ENCODE measurements at regions not wholly inside any gene's neighbourhood (a gene's known extent, or its start where the extent isn't known, plus 50 kb on each side); places are given as distances from the start of the nearest gene placed in this dataset.
"Not testable (repeated sequence)": the region's sequence is repeated elsewhere in the genome, so short reads cannot be mapped to it uniquely, and the experiment has no call there.

GRCh38 chr3:73999501-73999900, 374.8 kb upstream of the PDZRN3 start:
- no peak overlapping the region for H3K14ac ChIP-seq (ENCODE audit: insufficient read depth, low read length)
- H3K4ac ChIP-seq (ENCODE audit: low read depth, low read length) = no peak overlapping the region
- H2AFZ ChIP-seq (ENCODE audit: low read length) = no peak overlapping the region
- no peaks in the 10 kb centered on the region for H3K79me1 ChIP-seq (ENCODE audit: insufficient read depth, low read depth, low read length, poor library complexity, severe bottlenecking)
- H3K56ac ChIP-seq (ENCODE audit: insufficient read length, low read depth, low read length) = no peak overlapping the region
- H2BK15ac ChIP-seq (ENCODE audit: low read depth, low read length) = no peak overlapping the region
- H3K27ac ChIP-seq (ENCODE audit: insufficient read length, low read depth, low read length) = no peak overlapping the region
- H4K91ac ChIP-seq (ENCODE audit: insufficient read length, low read depth, low read length) = no peak overlapping the region
- no peak overlapping the region for H2BK12ac ChIP-seq (ENCODE audit: insufficient read length, low read depth, low read length)
- H3K18ac ChIP-seq (ENCODE audit: insufficient read length, low read depth, low read length) = no peak overlapping the region
- no peak overlapping the region for H3K4me3 Mint-ChIP-seq
- no CpG with 5 or more reads among the region's 1 CpG for WGBS (ENCODE audit: extremely low coverage, insufficient read length, low lambda C conversion rate)
- no peaks in the 10 kb centered on the region for H4K20me1 ChIP-seq (ENCODE audit: control insufficient read depth, insufficient read depth, insufficient read length)
- no peak overlapping the region for H2AK5ac ChIP-seq (ENCODE audit: insufficient read length, low read length)
- H3K4me1 Mint-ChIP-seq = no peaks in the 10 kb centered on the region
- H3K9ac ChIP-seq (ENCODE audit: extremely low read depth, insufficient read length, low read length) = no peak overlapping the region
- no peak overlapping the region for H4K5ac ChIP-seq (ENCODE audit: insufficient read length, low read depth, low read length)
- H3K36me3 Mint-ChIP-seq (ENCODE audit: insufficient read depth in 1 of 3, low read depth in 3 of 3) = no peaks in the 10 kb centered on the region
- no peak overlapping the region for H3K23ac ChIP-seq (ENCODE audit: insufficient read length, low read depth, low read length)
- no peak overlapping the region for H3K27ac Mint-ChIP-seq
- no peak for DNase-seq
- H3K27me3 Mint-ChIP-seq (ENCODE audit: low read depth) = no peaks in the 10 kb centered on the region; the same call in 1 of the 2 replicates
- no peak overlapping the region for H2BK5ac ChIP-seq (ENCODE audit: insufficient read length, low read length)
- H2BK120ac ChIP-seq (ENCODE audit: low read depth, low read length, poor library complexity, severe bottlenecking) = no peak overlapping the region
- H3K9me3 Mint-ChIP-seq = no peaks in the 10 kb centered on the region
- TF ChIP-seq CTCF (conservative IDR thresholded peaks at IDR 0.05) = no peak
- H3K27me3 ChIP-seq (ENCODE audit: insufficient read depth, low read length) = no peaks in the 10 kb centered on the region
- no peak overlapping the region for H2BK20ac ChIP-seq (ENCODE audit: low read depth, low read length, poor library complexity, severe bottlenecking)
- H4K8ac ChIP-seq (replicated peaks; ENCODE audit: insufficient read length, low read depth, low read length) = no peak overlapping the region
- no peaks in the 10 kb centered on the region for H3K23me2 ChIP-seq (ENCODE audit: insufficient read length, low read depth, low read length, poor library complexity, severe bottlenecking)
- H3K9me3 ChIP-seq (ENCODE audit: control insufficient read depth, low read depth, low read length) = no peaks in the 10 kb centered on the region
- H3T11ph ChIP-seq (ENCODE audit: low read length) = no peak overlapping the region
- no peaks in the 10 kb centered on the region for H3K4me1 ChIP-seq (ENCODE audit: insufficient read depth, low read length)
- no peaks in the 10 kb centered on the region for H3K79me2 ChIP-seq (ENCODE audit: insufficient read depth, low read length)
- no peak overlapping the region for H3K4me2 ChIP-seq (ENCODE audit: insufficient read depth, insufficient read length, low read length)

- not testable (repeated sequence) for H3K9me3 ChIP-seq (ENCODE audit: control insufficient read depth, low read depth, low read length); H3K79me2 ChIP-seq (ENCODE audit: insufficient read depth, low read length); H3K27me3 ChIP-seq (ENCODE audit: insufficient read depth, low read length); H2BK20ac ChIP-seq (ENCODE audit: low read depth, low read length, poor library complexity, severe bottlenecking); H3K4me2 ChIP-seq (ENCODE audit: insufficient read depth, insufficient read length, low read length); H3K4me1 ChIP-seq (ENCODE audit: insufficient read depth, low read length); H3K23ac ChIP-seq (ENCODE audit: insufficient read length, low read depth, low read length); H2AFZ ChIP-seq (ENCODE audit: low read length); H2BK120ac ChIP-seq (ENCODE audit: low read depth, low read length, poor library complexity, severe bottlenecking); H3K27me3 Mint-ChIP-seq (ENCODE audit: low read depth); H3K14ac ChIP-seq (ENCODE audit: insufficient read depth, low read length); H2BK5ac ChIP-seq (ENCODE audit: insufficient read length, low read length); H2BK15ac ChIP-seq (ENCODE audit: low read depth, low read length); H3K79me1 ChIP-seq (ENCODE audit: insufficient read depth, low read depth, low read length, poor library complexity, severe bottlenecking); H4K91ac ChIP-seq (ENCODE audit: insufficient read length, low read depth, low read length); H3K9ac ChIP-seq (ENCODE audit: extremely low read depth, insufficient read length, low read length); H2AK5ac ChIP-seq (ENCODE audit: insufficient read length, low read length); H3T11ph ChIP-seq (ENCODE audit: low read length); H3K18ac ChIP-seq (ENCODE audit: insufficient read length, low read depth, low read length); H2BK12ac ChIP-seq (ENCODE audit: insufficient read length, low read depth, low read length); H4K5ac ChIP-seq (ENCODE audit: insufficient read length, low read depth, low read length); DNase-seq; H3K4me3 Mint-ChIP-seq; H4K8ac ChIP-seq (replicated peaks; ENCODE audit: insufficient read length, low read depth, low read length); H3K23me2 ChIP-seq (ENCODE audit: insufficient read length, low read depth, low read length, poor library complexity, severe bottlenecking); H3K56ac ChIP-seq (ENCODE audit: insufficient read length, low read depth, low read length); H3K27ac Mint-ChIP-seq; H4K20me1 ChIP-seq (ENCODE audit: control insufficient read depth, insufficient read depth, insufficient read length); H3K4me1 Mint-ChIP-seq; H3K4ac ChIP-seq (ENCODE audit: low read depth, low read length); H3K27ac ChIP-seq (ENCODE audit: insufficient read length, low read depth, low read length)
- peaks cover 10 to 36% (median 15%) of the 10 kb centered on the region in 3 experiments for H3K36me3 Mint-ChIP-seq (ENCODE audit: insufficient read depth in 1 of 3, low read depth in 3 of 3)
- peaks cover 29 to 50% of the 10 kb centered on the region in 2 experiments for H3K9me3 Mint-ChIP-seq
- no CpG with 5 or more reads among the region's 19 CpGs for WGBS (ENCODE audit: extremely low coverage, insufficient read length, low lambda C conversion rate)
These were observed 365.9 kb upstream of the PDZRN3 start for GRCh38 chr3:73990691-73991090.

Data from H9 (cell line).